ENCODE measurements at regions not wholly inside any gene's neighbourhood (a gene's known extent, or its start where the extent isn't known, plus 50 kb on each side); places are given as distances from the start of the nearest gene placed in this dataset.
A peak's percentile ranks its signal among the peaks of the same experiment; 100 is the strongest.

GRCh38 chr11:80637571-80637970, 1196.7 kb upstream of the TENM4 start:
- no peak for TF ChIP-seq CTCF (IDR thresholded peaks at IDR 0.05; ENCODE audit: unreplicated experiment)
- H3K27me3 Mint-ChIP-seq: no peaks in the 10 kb centered on the region
- H3K36me3 Mint-ChIP-seq (ENCODE audit: insufficient read depth): no peaks in the 10 kb centered on the region
- H3K4me1 Mint-ChIP-seq (ENCODE audit: low read depth): peaks cover 6% of the 10 kb centered on the region
- no peak overlapping the region for H3K4me3 Mint-ChIP-seq (ENCODE audit: low read depth)
- no peak for DNase-seq (ENCODE audit: low spot score, unreplicated experiment)
- H3K27ac Mint-ChIP-seq: no peak overlapping the region
- peaks cover 2% of the 10 kb centered on the region for H3K9me3 Mint-ChIP-seq (ENCODE audit: low read depth)

GRCh38 chr11:80636999-80637398, 1196.2 kb upstream of the TENM4 start:
- H3K4me1 Mint-ChIP-seq (ENCODE audit: low read depth): peaks cover 11% of the 10 kb centered on the region
- H3K4me3 Mint-ChIP-seq (ENCODE audit: low read depth): no peak overlapping the region

GRCh38 chr11:80635178-80635577, 1194.3 kb upstream of the TENM4 start:
- DNase-seq (ENCODE audit: low spot score, unreplicated experiment): no peak
- H3K36me3 Mint-ChIP-seq (ENCODE audit: insufficient read depth): no peaks in the 10 kb centered on the region
- no peak overlapping the region for H3K4me3 Mint-ChIP-seq (ENCODE audit: low read depth)
- no peak for TF ChIP-seq CTCF (IDR thresholded peaks at IDR 0.05; ENCODE audit: unreplicated experiment)
- no peaks in the 10 kb centered on the region for H3K9me3 Mint-ChIP-seq (ENCODE audit: low read depth)
- no peak overlapping the region for H3K27ac Mint-ChIP-seq
- peaks cover 19% of the 10 kb centered on the region for H3K4me1 Mint-ChIP-seq (ENCODE audit: low read depth)
- H3K27me3 Mint-ChIP-seq: no peaks in the 10 kb centered on the region

More at GRCh38 chr11:80636999-80637398, 1196.2 kb upstream of the TENM4 start:
- H3K27me3 Mint-ChIP-seq: no peaks in the 10 kb centered on the region
- H3K9me3 Mint-ChIP-seq (ENCODE audit: low read depth): peaks cover 2% of the 10 kb centered on the region
- DNase-seq (ENCODE audit: low spot score, unreplicated experiment): no peak
- no peak overlapping the region for H3K27ac Mint-ChIP-seq
- no peak for TF ChIP-seq CTCF (IDR thresholded peaks at IDR 0.05; ENCODE audit: unreplicated experiment)
- no peaks in the 10 kb centered on the region for H3K36me3 Mint-ChIP-seq (ENCODE audit: insufficient read depth)

- peaks cover 21% of the 10 kb centered on the region for H3K4me1 Mint-ChIP-seq (ENCODE audit: low read depth)
- no peaks in the 10 kb centered on the region for H3K9me3 Mint-ChIP-seq (ENCODE audit: low read depth)
- no peak overlapping the region for H3K4me3 Mint-ChIP-seq (ENCODE audit: low read depth)
- no peaks in the 10 kb centered on the region for H3K36me3 Mint-ChIP-seq (ENCODE audit: insufficient read depth)
- no peak for TF ChIP-seq CTCF (IDR thresholded peaks at IDR 0.05; ENCODE audit: unreplicated experiment)
- no peaks in the 10 kb centered on the region for H3K27me3 Mint-ChIP-seq
- no peak for DNase-seq (ENCODE audit: low spot score, unreplicated experiment)
- peak overlapping the region; percentile 43 for H3K27ac Mint-ChIP-seq
Observed at GRCh38 chr11:80632691-80633090, 1191.9 kb upstream of the TENM4 start.

GRCh38 chr11:80632156-80632555, 1191.3 kb upstream of the TENM4 start:
- Mint-ChIP-seq H3K4me1 (ENCODE audit: low read depth) (peaks cover 25% of the 10 kb centered on the region), H3K9me3 (ENCODE audit: low read depth) (no peaks in the 10 kb centered on the region), H3K36me3 (ENCODE audit: insufficient read depth) (no peaks in the 10 kb centered on the region), H3K27me3 (no peaks in the 10 kb centered on the region), H3K27ac (peak overlapping the region; percentile 43), H3K4me3 (ENCODE audit: low read depth) (no peak overlapping the region)
- no peak for TF ChIP-seq CTCF (IDR thresholded peaks at IDR 0.05; ENCODE audit: unreplicated experiment)
- DNase-seq (ENCODE audit: low spot score, unreplicated experiment): no peak

All from progenitor cell of endocrine pancreas (in vitro differentiated cells).